PC-3 (cell line): ENCODE measurements at regions not wholly inside any gene's neighbourhood (a gene's known extent, or its start where the extent isn't known, plus 50 kb on each side); places are given as distances from the start of the nearest gene placed in this dataset.

Experiments used
- ATAC-seq: fragments of 200-7000 bp; cut with Tn5 transposase; 2 replicates; pipeline ENCODE4 v1.9.1; 2020; ENCODE audit warnings: mild to moderate bottlenecking, moderate library complexity
- BruUV-seq: library from RNA; stranded (reverse); fragments of 400-500 nt; replicated peaks from 2 replicates; lab custom pipeline; 2021; lab: Mats Ljungman, UMichigan
- CTCF ChIA-PET: fragments of 300-600 bp; sonication (Branson Sonifier 250); formaldehyde crosslinking; loops from one replicate; lab custom pipeline; 2022; ENCODE audit warnings: antibody characterized with exemption; lab: Charles Lee
- POLR2A ChIA-PET: fragments of 300-600 bp; sonication (Branson Sonifier 250); formaldehyde crosslinking; loops from one replicate; lab custom pipeline; 2022; ENCODE audit warnings: antibody characterized with exemption; ENCODE audit not compliant: unreplicated experiment; lab: Charles Lee
- DNase-seq: peaks from one replicate; pipeline ENCODE4 v3.0.0-alpha.2; 2015
- H2AFZ ChIP-seq: fragments of 300-600 bp; sonication (generic); 2 replicates; pipeline ENCODE4 v1.6.0; 2016; ENCODE audit warnings: antibody characterized with exemption, low read length
- H3F3A ChIP-seq: fragments of 300-600 bp; sonication (generic); one replicate; pipeline ENCODE4 v1.6.0; 2017; ENCODE audit warnings: antibody characterized with exemption, low read length, control low read depth, mild to moderate bottlenecking; ENCODE audit not compliant: unreplicated experiment
- H3K27ac ChIP-seq: fragments of 300-600 bp; sonication (generic); 2 replicates; pipeline ENCODE4 v1.5.1; 2016; ENCODE audit warnings: mild to moderate bottlenecking, low read length
- H3K27me3 ChIP-seq: fragments of 300-600 bp; sonication (generic); 2 replicates; pipeline ENCODE4 v1.6.1; 2016; ENCODE audit warnings: low read length, mixed read lengths
- H3K36me3 ChIP-seq: fragments of 300-600 bp; sonication (generic); 2 replicates; pipeline ENCODE4 v1.6.1; 2016; ENCODE audit warnings: low read depth, mixed run types, low read length, mixed read lengths
- H3K4me1 ChIP-seq: fragments of 300-600 bp; sonication (generic); 2 replicates; pipeline ENCODE4 v1.5.1; 2016; ENCODE audit warnings: low read length; ENCODE audit not compliant: insufficient read depth
- H3K4me2 ChIP-seq: fragments of 300-600 bp; sonication (generic); 2 replicates; pipeline ENCODE4 v1.6.0; 2016; ENCODE audit warnings: low read length
- H3K4me3 ChIP-seq: fragments of 300-600 bp; sonication (generic); 2 replicates; pipeline ENCODE4 v1.5.1; 2016; ENCODE audit warnings: mild to moderate bottlenecking, low read length, mixed read lengths
- H3K79me2 ChIP-seq: fragments of 300-600 bp; sonication (generic); 2 replicates; pipeline ENCODE4 v1.6.1; 2017; ENCODE audit warnings: low read length, mixed read lengths
- H3K9ac ChIP-seq: fragments of 300-600 bp; sonication (generic); 2 replicates; pipeline ENCODE4 v1.6.0; 2016; ENCODE audit warnings: mild to moderate bottlenecking, low read length
- H3K9me2 ChIP-seq: fragments of 300-600 bp; sonication (generic); replicated peaks from 2 replicates; pipeline ENCODE4 v1.6.1; 2016; ENCODE audit warnings: mixed run types, low read length, mixed read lengths
- H3K9me3 ChIP-seq: fragments of 300-600 bp; sonication (generic); 2 replicates; pipeline ENCODE4 v1.6.1; 2016; ENCODE audit warnings: low read length, mixed read lengths
- H4K20me1 ChIP-seq: fragments of 300-600 bp; sonication (generic); 2 replicates; pipeline ENCODE4 v1.6.1; 2016; ENCODE audit warnings: low read length, mixed read lengths
- EZH2 ChIP-seq: fragments of 300-600 bp; sonication (generic); IDR thresholded peaks from one replicate; pipeline ENCODE4 v1.6.1; 2017; ENCODE audit warnings: antibody characterized with exemption, mild to moderate bottlenecking, low read length; ENCODE audit not compliant: unreplicated experiment
- EZH2phosphoT487 ChIP-seq: fragments of 300-600 bp; sonication (generic); IDR thresholded peaks from 2 replicates; pipeline ENCODE4 v1.6.1; 2018; ENCODE audit warnings: mild to moderate bottlenecking, antibody characterized with exemption, low read length, borderline replicate concordance
- intact Hi-C: fragments of 100-400 bp; cut with micrococcal nuclease; formaldehyde crosslinking; loops from 2 replicates; pipeline ENCODE4 v1.9.0; 2023
- TF ChIP-seq, protein P1 (sequence below): fragments of 300-600 bp; sonication (generic); conservative IDR thresholded peaks from 2 replicates; pipeline ENCODE4 v1.5.1; 2017; ENCODE audit warnings: antibody characterized with exemption, low read depth, mild to moderate bottlenecking, low read length

DNA sequence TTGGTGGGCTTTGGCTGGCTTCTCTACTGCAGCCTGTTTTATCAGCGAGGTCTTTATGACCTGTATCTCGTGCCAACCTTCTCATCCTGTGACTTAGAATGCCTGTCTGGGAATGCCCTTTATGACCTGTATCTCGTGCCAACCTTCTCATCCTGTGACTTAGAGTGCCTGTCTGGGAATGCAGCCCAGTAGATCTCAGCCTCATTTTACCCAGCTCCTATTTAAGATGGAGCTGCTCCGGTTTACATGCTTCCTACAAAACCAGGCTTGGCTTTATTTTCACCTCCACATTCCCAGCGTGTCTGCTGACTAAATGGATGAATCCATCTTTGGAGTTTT lies 395.3 kb downstream of the PREX1 start:
- Histone ChIP-seq H3K36me3 (no peaks in the 10 kb centered on the region), H3K79me2 (no peaks in the 10 kb centered on the region), H3K27ac (no peak overlapping the region), H3K4me1 (no peaks in the 10 kb centered on the region), H3K27me3 (peaks cover 91% of the 10 kb centered on the region), H3K9me3 (no peaks in the 10 kb centered on the region), H4K20me1 (no peaks in the 10 kb centered on the region), H3F3A (no peaks in the 10 kb centered on the region), H3K9me2 (no peaks in the 10 kb centered on the region), H3K4me2 (no peak overlapping the region), H2AFZ (no peak overlapping the region), H3K4me3 (no peak overlapping the region), H3K9ac (no peak overlapping the region)
- ChIA-PET CTCF (no interaction called here), POLR2A (no interaction called here)
- intact Hi-C loops: no loop called here
- DNase-seq (no peak), ATAC-seq (no peak)
- BruUV-seq: no TSS peak
- TF ChIP-seq EZH2 (no peak), EZH2phosphoT487 (no peak)
- TF ChIP-seq, protein P1, sequence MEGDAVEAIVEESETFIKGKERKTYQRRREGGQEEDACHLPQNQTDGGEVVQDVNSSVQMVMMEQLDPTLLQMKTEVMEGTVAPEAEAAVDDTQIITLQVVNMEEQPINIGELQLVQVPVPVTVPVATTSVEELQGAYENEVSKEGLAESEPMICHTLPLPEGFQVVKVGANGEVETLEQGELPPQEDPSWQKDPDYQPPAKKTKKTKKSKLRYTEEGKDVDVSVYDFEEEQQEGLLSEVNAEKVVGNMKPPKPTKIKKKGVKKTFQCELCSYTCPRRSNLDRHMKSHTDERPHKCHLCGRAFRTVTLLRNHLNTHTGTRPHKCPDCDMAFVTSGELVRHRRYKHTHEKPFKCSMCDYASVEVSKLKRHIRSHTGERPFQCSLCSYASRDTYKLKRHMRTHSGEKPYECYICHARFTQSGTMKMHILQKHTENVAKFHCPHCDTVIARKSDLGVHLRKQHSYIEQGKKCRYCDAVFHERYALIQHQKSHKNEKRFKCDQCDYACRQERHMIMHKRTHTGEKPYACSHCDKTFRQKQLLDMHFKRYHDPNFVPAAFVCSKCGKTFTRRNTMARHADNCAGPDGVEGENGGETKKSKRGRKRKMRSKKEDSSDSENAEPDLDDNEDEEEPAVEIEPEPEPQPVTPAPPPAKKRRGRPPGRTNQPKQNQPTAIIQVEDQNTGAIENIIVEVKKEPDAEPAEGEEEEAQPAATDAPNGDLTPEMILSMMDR: no peak

DNA sequence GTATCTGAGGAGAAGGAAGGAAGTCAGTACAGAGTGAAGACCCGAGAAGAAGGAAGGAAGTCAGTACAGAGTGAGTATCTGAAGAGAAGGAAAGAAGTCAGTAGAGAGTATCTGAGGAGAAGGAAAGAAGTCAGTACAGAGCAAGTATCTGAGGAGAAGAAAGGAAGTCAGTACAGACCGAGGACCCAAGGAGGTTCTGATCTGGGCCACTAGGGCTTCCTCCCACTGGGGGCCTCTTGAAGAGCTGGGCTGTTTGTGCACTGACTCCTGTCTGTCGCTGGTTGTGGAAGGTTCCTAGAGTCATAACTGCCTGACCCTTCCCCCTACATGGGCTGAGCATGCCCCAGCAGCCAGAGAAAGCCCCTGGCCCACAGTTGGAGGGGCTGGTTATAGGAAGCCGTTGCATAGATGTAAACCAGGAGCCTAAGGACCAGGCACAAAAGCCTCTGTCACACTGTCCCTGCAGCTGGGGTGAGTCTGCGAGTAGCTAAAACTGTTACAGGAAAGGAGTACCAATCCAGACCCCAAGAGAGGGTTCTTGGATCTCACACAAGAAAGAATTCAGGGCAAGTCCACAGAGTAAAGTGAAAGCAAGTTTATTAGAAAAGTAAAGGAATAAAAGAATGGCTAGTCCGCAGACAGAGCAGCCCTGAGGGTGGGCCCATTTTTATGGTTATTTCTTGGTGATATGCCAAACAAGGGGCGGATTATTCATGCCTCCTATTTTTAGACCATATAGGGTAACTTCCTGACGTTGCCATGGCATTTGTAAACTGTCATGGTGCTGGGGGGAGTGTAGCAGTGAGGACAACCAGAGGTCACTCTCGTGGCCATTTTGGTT lies 395.9 kb downstream of the PREX1 start:
- Histone ChIP-seq H3F3A (no peaks in the 10 kb centered on the region), H3K9ac (no peak overlapping the region), H4K20me1 (no peaks in the 10 kb centered on the region), H3K4me3 (no peak overlapping the region), H2AFZ (no peak overlapping the region), H3K79me2 (no peaks in the 10 kb centered on the region), H3K9me2 (no peaks in the 10 kb centered on the region), H3K9me3 (no peaks in the 10 kb centered on the region), H3K36me3 (no peaks in the 10 kb centered on the region), H3K27ac (no peak overlapping the region), H3K4me1 (no peaks in the 10 kb centered on the region), H3K27me3 (peaks cover 85% of the 10 kb centered on the region), H3K4me2 (no peak overlapping the region)
- TF ChIP-seq EZH2 (no peak), EZH2phosphoT487 (no peak)
- TF ChIP-seq, protein P1: no peak
- DNase-seq (no peak), ATAC-seq (no peak)
- intact Hi-C loops: no loop called here
- ChIA-PET CTCF (no interaction called here), POLR2A (no interaction called here)
- BruUV-seq: no TSS peak

DNA sequence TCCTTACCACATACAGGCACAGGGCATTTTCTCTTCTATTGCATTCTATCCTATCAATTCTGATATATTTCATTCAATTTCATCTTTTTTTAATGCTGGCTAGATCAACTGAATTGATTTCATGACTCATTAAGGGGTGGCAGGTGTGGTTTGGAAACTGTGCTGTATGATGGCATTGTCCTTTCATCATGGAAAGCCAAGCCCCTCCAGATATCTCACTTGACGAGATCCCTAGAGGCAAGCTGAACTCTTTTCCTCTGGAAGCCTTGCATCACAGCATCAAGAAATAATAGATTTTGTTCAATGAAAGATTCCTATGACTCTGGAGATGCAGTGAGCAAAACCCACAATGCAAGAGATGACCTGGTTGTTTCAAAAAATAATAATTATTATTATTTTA lies 401.2 kb downstream of the PREX1 start:
- DNase-seq (no peak), ATAC-seq (no peak)
- Histone ChIP-seq H3K9me3 (no peaks in the 10 kb centered on the region), H3K4me3 (no peak overlapping the region), H3K4me2 (no peak overlapping the region), H3K9me2 (no peaks in the 10 kb centered on the region), H4K20me1 (no peaks in the 10 kb centered on the region), H2AFZ (no peak overlapping the region), H3K27me3 (peaks cover 84% of the 10 kb centered on the region), H3K4me1 (no peaks in the 10 kb centered on the region), H3F3A (no peaks in the 10 kb centered on the region), H3K79me2 (no peaks in the 10 kb centered on the region), H3K36me3 (no peaks in the 10 kb centered on the region), H3K27ac (no peak overlapping the region), H3K9ac (no peak overlapping the region)
- intact Hi-C loops: no loop called here
- no TSS peak for BruUV-seq
- ChIA-PET POLR2A (no interaction called here), CTCF (no interaction called here)
- no peak for TF ChIP-seq EZH2
- TF ChIP-seq, protein P1: no peak
- no peak for TF ChIP-seq EZH2phosphoT487
